Activated T-cell treated with anti-CD3 and anti-CD28 coated beads, Interleukin-2, amount 50 U/mL, for 4 hours (primary cell): ENCODE measurements at regions not wholly inside any gene's neighbourhood (a gene's known extent, or its start where the extent isn't known, plus 50 kb on each side); places are given as distances from the start of the nearest gene placed in this dataset.
A peak's percentile ranks its signal among the peaks of the same experiment; 100 is the strongest.
"Not testable (repeated sequence)": the region's sequence is repeated elsewhere in the genome, so short reads cannot be mapped to it uniquely, and the experiment has no call there.

ENCODE experiments used
- ATAC-seq, 2 donors: fragments of 200-7000 bp; cut with Tn5 transposase; one replicate each; pipeline ENCODE4 v1.10.0; 2021
- DNase-seq: peaks from one replicate; pipeline ENCODE4 v3.0.0-alpha.2; 2020
- H3K27me3 Mint-ChIP-seq: one replicate; pipeline ENCODE4 v1.8.0; 2021; ENCODE audit warnings: low read depth, mixed read lengths
- H3K36me3 Mint-ChIP-seq: one replicate; pipeline ENCODE4 v1.8.0; 2022; ENCODE audit warnings: mixed read lengths; ENCODE audit not compliant: insufficient read depth
- H3K4me1 Mint-ChIP-seq: one replicate; pipeline ENCODE4 v1.8.0; 2021; ENCODE audit warnings: low read depth, mixed read lengths
- H3K4me3 Mint-ChIP-seq: one replicate; pipeline ENCODE4 v1.8.0; 2021; ENCODE audit warnings: mild to moderate bottlenecking, moderate library complexity, mixed read lengths
- H3K9me3 Mint-ChIP-seq: one replicate; pipeline ENCODE4 v1.8.0; 2021; ENCODE audit warnings: mixed read lengths

- not testable (repeated sequence) for H3K27me3 Mint-ChIP-seq, H3K9me3 Mint-ChIP-seq, DNase-seq, H3K36me3 Mint-ChIP-seq, ATAC-seq
- Mint-ChIP-seq H3K4me3 (peak overlapping the region; percentile 38), H3K4me1 (peaks cover 24% of the 10 kb centered on the region)
Observed at GRCh38 chr10:47166808-47167581, 133.0 kb upstream of the GDF10 start.

DNA sequence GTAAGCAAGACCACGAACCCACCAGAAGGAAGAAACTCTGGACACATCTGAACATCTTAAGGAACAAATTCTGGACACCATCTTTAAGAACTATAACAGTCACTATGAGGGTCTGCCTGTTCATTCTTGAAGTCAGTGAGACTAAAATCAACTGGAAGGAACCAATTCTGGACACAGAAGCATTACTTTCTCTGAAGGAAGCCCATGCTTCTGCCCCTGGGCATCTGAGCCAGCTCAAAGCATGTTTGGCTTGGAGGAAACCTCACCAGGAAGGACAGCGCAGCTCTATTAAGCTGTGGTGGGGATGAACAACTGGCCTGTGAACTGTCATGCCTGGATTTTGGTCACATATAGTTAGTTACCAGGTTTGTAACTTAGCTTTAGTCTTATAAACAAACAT is 132.4 kb upstream of the GDF10 start:
- peaks cover 9% of the 10 kb centered on the region for H3K9me3 Mint-ChIP-seq

GRCh38 chr10:47169581-47169980 is 130.4 kb upstream of the GDF10 start:
- Mint-ChIP-seq H3K9me3 (peaks cover 9% of the 10 kb centered on the region), H3K27me3 (no peaks in the 10 kb centered on the region), H3K4me3 (no peak overlapping the region), H3K36me3 (no peaks in the 10 kb centered on the region), H3K4me1 (peaks cover 20% of the 10 kb centered on the region)
- ATAC-seq (no peak), DNase-seq (no peak)

More for the DNA sequence above, 132.4 kb upstream of the GDF10 start:
- Mint-ChIP-seq H3K27me3 (no peaks in the 10 kb centered on the region), H3K36me3 (no peaks in the 10 kb centered on the region), H3K4me1 (peaks cover 24% of the 10 kb centered on the region), H3K4me3 (no peak overlapping the region)
- no peak for DNase-seq
- ATAC-seq = no peak

- Mint-ChIP-seq H3K27me3 (no peaks in the 10 kb centered on the region), H3K9me3 (peaks cover 9% of the 10 kb centered on the region), H3K36me3 (no peaks in the 10 kb centered on the region), H3K4me3 (no peak overlapping the region), H3K4me1 (no peaks in the 10 kb centered on the region)
- ATAC-seq (no peak), DNase-seq (no peak)
Observed at GRCh38 chr10:47173929-47174442, 126.0 kb upstream of the GDF10 start.

DNA sequence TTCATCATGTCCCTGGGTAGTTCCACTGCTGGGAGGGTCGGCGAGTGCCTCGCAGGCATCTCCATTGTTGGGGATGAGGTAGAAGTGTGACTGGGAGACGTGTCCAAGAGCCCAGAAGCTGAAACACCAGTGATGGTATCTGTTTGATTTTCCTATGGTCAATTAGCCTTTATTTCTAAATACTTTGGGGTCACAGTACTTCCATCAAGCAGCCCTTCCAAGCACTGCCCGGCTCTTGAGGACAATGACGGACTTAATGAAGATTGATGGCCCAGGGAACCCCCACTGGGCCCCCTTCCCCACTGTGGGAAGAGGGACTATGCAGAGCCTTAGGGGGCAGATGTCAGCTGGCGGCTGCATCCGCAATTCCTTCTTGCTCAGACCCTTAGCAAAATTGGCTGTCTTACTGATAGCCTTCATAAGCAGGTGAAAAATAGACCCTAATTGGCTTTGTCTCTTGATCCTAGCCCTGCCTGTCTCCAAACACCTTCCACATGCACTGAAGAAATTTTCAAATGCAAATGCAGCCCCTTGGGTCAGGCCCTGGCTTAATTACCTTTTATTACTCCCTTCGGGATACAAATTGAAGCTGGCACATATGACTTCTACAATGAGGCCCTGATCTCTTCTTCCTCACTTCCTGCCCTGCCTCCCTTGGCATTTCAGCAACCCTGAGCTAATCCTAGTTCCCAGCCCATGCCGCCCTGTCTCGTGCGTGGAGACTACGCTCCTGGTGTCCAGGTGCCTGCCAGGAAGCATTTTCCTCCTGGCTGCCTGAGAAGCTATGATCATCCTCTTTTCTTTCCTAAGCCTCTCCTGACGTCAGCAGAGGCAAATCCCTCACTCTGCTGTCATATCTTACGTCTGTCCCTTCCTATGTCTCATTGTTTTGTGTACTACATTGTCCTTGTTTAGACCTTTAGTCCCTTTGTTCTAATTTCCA is 124.5 kb upstream of the GDF10 start:
- H3K36me3 Mint-ChIP-seq = no peaks in the 10 kb centered on the region
- H3K9me3 Mint-ChIP-seq = peaks cover 4% of the 10 kb centered on the region
- ATAC-seq = no peak
- no peak overlapping the region for H3K4me3 Mint-ChIP-seq
- DNase-seq = no peak
- H3K4me1 Mint-ChIP-seq = no peaks in the 10 kb centered on the region
- no peaks in the 10 kb centered on the region for H3K27me3 Mint-ChIP-seq

DNA sequence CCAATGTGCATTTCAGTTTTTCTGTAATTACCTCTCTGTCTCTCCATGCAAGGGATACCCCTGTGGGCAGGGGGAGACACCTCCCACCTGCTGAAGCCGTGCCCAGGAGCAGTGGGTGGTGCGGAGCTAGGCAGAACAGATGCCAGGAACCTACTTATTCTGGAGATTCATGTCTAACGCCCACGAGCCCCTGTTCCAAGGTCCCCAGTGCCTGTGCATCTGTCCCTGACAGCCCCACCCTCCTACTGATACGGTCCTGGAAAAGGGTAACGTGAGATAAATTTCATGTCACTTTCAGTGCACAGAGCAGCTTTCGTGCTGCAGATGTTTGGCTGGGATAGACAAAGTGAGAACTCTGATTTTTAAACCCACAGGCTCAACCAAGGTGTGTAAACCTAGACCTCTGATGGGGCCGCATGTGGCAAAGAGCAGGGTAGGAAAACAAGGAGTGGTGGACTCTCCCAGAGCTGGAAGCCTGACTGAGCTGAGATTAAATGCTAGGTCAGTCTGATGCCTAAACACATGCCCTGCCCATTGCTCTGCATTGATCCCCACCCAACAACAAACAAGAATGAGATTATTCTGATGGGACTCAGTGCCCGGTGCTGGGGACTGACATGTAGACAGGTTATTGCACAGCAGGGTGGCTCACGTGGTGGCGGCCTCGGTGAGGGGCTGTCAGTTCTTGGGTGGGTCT is 123.6 kb upstream of the GDF10 start:
- no peak for DNase-seq
- no peak for ATAC-seq
- no peaks in the 10 kb centered on the region for H3K36me3 Mint-ChIP-seq
- H3K4me3 Mint-ChIP-seq = no peak overlapping the region
- H3K9me3 Mint-ChIP-seq = peaks cover 4% of the 10 kb centered on the region
- no peaks in the 10 kb centered on the region for H3K4me1 Mint-ChIP-seq
- H3K27me3 Mint-ChIP-seq = no peaks in the 10 kb centered on the region

DNA sequence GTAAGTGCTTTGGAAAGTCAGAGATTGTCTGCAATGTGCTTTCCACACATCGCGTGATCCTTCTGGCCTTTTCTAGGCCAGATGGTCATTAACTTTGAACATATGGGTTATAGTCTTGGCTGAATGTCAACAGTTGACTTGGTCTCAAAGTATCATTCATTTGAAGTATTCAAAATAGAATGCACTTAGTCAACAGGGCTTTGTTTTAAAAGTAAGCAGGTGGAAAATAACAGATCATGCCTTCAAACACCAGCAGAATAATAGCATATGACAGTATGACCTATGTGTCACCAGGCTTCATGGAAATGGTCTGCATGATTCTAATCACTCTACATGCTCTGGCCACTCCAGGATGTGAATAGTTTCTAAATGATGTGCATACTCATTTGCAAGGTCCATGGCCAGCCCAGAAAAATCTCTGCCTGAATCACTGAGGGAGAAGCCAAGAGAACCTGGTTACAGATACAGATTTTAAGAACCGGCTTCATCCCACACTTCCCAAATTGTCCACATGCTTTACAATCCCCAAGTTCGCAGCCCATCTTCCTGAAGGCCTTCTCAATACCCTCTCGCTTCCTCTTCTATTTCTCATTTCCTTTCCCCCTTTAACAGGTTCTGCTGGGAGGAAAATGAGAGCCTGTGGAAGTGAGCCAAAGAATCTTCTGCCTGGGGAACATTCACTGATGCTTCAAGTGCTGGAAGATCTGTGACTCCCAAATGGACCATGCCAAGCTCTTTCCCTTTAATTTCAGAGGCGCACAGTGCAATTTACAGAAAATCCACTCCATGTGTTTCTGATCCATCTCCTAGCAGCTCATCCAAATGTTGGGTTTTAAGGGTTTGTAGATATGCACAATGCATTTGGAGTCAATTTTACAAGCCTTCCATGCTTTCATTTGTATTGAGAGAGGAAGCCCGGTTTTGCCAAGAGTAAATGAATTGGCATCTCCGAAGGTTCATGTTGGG is 122.8 kb upstream of the GDF10 start:
- no peaks in the 10 kb centered on the region for H3K4me1 Mint-ChIP-seq

GRCh38 chr10:47178537-47179290 is 121.3 kb upstream of the GDF10 start:
- DNase-seq = no peak
- Mint-ChIP-seq H3K27me3 (no peaks in the 10 kb centered on the region), H3K9me3 (no peaks in the 10 kb centered on the region), H3K36me3 (no peaks in the 10 kb centered on the region), H3K4me1 (no peaks in the 10 kb centered on the region), H3K4me3 (no peak overlapping the region)
- peak in 1 of 2 donors; percentile 15 for ATAC-seq

More for the DNA sequence above, 122.8 kb upstream of the GDF10 start:
- Mint-ChIP-seq H3K36me3 (no peaks in the 10 kb centered on the region), H3K9me3 (no peaks in the 10 kb centered on the region), H3K27me3 (no peaks in the 10 kb centered on the region), H3K4me3 (no peak overlapping the region)
- no peak for DNase-seq
- ATAC-seq = no peak

DNA sequence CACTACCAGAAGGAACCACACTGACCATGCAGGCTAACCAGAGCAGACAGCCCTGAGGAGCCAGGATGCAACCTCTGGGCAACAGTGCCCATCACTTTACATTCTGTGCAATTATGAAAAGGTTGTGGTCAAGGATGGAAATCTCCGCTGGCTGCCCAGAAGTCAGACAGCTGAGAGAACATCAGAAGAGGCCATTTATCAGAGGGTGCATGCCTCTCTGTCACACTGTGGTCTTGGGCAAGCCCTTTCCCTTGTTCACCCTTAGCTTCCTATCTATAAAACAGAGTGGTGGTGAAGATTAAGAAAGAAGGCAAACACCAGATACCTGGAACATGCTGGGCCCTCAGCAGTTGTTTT is 120.7 kb upstream of the GDF10 start:
- DNase-seq (no peak), ATAC-seq (no peak)
- no peaks in the 10 kb centered on the region for H3K36me3 Mint-ChIP-seq
- no peak overlapping the region for H3K4me3 Mint-ChIP-seq
- no peaks in the 10 kb centered on the region for H3K27me3 Mint-ChIP-seq
- no peaks in the 10 kb centered on the region for H3K4me1 Mint-ChIP-seq
- no peaks in the 10 kb centered on the region for H3K9me3 Mint-ChIP-seq

DNA sequence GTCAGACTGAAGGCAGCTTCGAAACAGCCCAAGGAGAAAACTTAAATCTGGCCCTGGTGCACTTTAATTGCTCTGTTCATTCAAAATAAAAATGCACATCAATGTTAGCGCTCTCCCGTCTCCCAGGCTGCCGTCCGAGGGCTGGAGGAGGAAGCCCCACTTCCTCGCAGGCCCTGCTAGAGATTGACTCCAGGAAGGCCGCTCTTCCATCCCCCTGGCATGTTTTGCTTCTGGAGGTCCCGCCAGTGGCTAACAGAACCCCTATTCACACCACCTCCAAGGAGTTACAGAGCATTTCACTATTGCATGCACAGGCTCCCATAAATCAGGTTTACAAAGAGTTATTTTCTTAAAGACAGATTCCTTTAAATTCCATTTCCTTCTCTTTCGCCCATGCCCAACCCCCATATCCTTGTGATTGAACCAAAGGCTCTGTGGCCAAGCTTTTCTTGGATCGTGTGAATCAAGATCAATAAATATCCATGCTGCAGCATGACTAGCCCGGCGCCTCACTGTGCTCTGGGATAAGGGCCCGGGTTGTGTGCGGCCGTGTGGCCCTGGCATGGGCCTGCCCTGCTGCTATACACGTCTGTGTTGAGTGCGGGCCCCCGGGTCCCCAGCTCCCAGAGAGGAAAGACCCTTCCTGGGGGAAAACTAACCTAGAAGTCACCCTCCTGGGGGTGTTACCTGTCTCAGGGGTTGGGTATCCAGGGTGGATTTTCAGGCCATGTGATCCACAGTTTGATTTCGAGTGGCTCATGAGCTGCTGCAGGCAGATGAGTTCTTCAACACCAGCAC is 118.7 kb upstream of the GDF10 start:
- Mint-ChIP-seq H3K9me3 (no peaks in the 10 kb centered on the region), H3K36me3 (no peaks in the 10 kb centered on the region), H3K4me1 (no peaks in the 10 kb centered on the region), H3K4me3 (no peak overlapping the region), H3K27me3 (no peaks in the 10 kb centered on the region)
- ATAC-seq (no peak), DNase-seq (no peak)

DNA sequence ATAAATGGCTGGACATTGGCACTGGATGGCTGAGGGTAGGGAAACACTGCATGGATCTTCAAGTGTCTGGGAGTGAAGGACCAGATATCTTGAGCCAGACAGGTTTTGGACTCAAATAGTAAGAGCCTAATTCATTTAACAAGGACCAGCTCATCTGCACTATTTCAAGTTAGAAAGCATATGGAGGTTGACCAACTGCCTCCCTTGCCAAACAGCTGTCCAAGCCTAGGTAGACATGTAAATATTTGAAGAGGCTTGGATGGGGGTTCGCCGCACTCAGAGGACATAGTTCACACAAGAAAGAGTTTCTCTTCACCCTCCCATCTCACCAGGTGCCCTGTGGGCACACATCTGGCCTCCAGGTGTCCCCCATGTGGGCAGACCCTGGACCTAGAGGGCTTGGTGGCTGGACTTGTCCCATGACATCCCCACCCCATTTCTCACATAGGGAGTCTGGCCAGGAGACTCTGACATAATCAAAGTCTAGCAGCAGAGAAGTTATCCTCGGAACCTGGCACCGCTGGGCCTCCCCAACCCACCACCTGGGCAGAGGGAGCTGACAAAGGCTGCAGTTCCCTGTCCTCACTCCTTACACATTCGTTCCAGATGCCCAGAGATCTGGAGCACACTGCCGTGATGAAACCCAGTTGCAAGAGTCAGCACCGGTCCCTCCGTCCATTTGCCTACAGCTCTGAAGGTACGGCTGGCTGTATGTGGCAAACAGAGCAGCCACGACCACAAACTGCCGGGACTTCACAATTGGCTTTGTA is 116.9 kb upstream of the GDF10 start:
- DNase-seq = no peak
- Mint-ChIP-seq H3K9me3 (no peaks in the 10 kb centered on the region), H3K4me1 (peaks cover 3% of the 10 kb centered on the region), H3K27me3 (no peaks in the 10 kb centered on the region), H3K36me3 (no peaks in the 10 kb centered on the region), H3K4me3 (no peak overlapping the region)
- ATAC-seq = no peak

DNA sequence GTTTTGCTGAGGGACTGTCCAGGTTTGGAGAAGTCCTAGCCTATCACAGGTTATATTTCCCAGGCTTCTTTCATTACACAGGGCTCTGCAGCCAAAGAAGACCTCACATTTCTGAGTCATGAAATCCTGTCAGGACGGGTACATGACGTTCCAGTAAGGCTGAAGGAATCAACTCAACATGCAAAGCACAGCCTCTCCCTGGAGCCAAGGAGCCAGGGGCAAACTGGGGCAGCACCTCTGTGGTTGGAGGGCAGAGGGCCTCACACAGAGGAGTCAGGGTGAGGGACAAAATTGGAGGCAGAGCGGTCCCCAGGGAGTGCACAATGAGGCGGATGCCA is 116.3 kb upstream of the GDF10 start:
- no peaks in the 10 kb centered on the region for H3K36me3 Mint-ChIP-seq
- ATAC-seq (no peak), DNase-seq (no peak)
- peaks cover 4% of the 10 kb centered on the region for H3K4me1 Mint-ChIP-seq
- H3K9me3 Mint-ChIP-seq = no peaks in the 10 kb centered on the region
- H3K27me3 Mint-ChIP-seq = no peaks in the 10 kb centered on the region
- H3K4me3 Mint-ChIP-seq = no peak overlapping the region
